SK-N-SH (cell line): ENCODE measurements at regions not wholly inside any gene's neighbourhood (a gene's known extent, or its start where the extent isn't known, plus 50 kb on each side); places are given as distances from the start of the nearest gene placed in this dataset.

ENCODE experiments used
- CTCF ChIP-seq: fragments of 200-600 bp; sonication (generic); IDR thresholded peaks from 2 replicates; pipeline ENCODE4 v1.6.1; 2017; ENCODE audit warnings: antibody characterized with exemption, mild to moderate bottlenecking, moderate library complexity
- GABPA ChIP-seq: IDR thresholded peaks from 2 replicates; pipeline ENCODE4 v1.4.0; 2012; ENCODE audit warnings: low read depth, mild to moderate bottlenecking
- POLR2AphosphoS5 ChIP-seq: IDR thresholded peaks from 2 replicates; pipeline ENCODE4 v1.6.1; 2012; ENCODE audit warnings: low read depth, low read length
- RAD21 ChIP-seq: IDR thresholded peaks from 2 replicates; pipeline ENCODE4 v1.6.1; 2012; ENCODE audit warnings: mild to moderate bottlenecking, low read length
- RCOR1 ChIP-seq: fragments of 150-350 bp; IDR thresholded peaks from 2 replicates; pipeline ENCODE4 v1.6.1; 2017; ENCODE audit warnings: antibody characterized with exemption, low read length
- SIN3A ChIP-seq: IDR thresholded peaks from 2 replicates; pipeline ENCODE4 v1.6.1; 2012; ENCODE audit warnings: low read depth, mild to moderate bottlenecking, low read length, moderate library complexity, borderline replicate concordance
- TAF1 ChIP-seq: IDR thresholded peaks from 2 replicates; pipeline ENCODE4 v1.6.1; 2012; ENCODE audit warnings: low read depth, mild to moderate bottlenecking, low read length, moderate library complexity, borderline replicate concordance
- TCF12 ChIP-seq: IDR thresholded peaks from 2 replicates; pipeline ENCODE4 v1.4.0; 2012
- TF ChIP-seq, protein P1 (sequence below): IDR thresholded peaks from 2 replicates; pipeline ENCODE4 v1.6.1; 2012; ENCODE audit warnings: mild to moderate bottlenecking, low read depth, low read length, moderate library complexity
- TF ChIP-seq, protein P2 (sequence below): IDR thresholded peaks from 2 replicates; pipeline ENCODE4 v1.4.0; 2012; ENCODE audit warnings: low read depth, borderline replicate concordance

- TF ChIP-seq CTCF (no peak), SIN3A (no peak), RCOR1 (no peak), GABPA (no peak), TAF1 (no peak), TCF12 (no peak), POLR2AphosphoS5 (no peak), RAD21 (no peak)
- TF ChIP-seq, protein P1, sequence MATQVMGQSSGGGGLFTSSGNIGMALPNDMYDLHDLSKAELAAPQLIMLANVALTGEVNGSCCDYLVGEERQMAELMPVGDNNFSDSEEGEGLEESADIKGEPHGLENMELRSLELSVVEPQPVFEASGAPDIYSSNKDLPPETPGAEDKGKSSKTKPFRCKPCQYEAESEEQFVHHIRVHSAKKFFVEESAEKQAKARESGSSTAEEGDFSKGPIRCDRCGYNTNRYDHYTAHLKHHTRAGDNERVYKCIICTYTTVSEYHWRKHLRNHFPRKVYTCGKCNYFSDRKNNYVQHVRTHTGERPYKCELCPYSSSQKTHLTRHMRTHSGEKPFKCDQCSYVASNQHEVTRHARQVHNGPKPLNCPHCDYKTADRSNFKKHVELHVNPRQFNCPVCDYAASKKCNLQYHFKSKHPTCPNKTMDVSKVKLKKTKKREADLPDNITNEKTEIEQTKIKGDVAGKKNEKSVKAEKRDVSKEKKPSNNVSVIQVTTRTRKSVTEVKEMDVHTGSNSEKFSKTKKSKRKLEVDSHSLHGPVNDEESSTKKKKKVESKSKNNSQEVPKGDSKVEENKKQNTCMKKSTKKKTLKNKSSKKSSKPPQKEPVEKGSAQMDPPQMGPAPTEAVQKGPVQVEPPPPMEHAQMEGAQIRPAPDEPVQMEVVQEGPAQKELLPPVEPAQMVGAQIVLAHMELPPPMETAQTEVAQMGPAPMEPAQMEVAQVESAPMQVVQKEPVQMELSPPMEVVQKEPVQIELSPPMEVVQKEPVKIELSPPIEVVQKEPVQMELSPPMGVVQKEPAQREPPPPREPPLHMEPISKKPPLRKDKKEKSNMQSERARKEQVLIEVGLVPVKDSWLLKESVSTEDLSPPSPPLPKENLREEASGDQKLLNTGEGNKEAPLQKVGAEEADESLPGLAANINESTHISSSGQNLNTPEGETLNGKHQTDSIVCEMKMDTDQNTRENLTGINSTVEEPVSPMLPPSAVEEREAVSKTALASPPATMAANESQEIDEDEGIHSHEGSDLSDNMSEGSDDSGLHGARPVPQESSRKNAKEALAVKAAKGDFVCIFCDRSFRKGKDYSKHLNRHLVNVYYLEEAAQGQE, result no peak
- TF ChIP-seq, protein P2, sequence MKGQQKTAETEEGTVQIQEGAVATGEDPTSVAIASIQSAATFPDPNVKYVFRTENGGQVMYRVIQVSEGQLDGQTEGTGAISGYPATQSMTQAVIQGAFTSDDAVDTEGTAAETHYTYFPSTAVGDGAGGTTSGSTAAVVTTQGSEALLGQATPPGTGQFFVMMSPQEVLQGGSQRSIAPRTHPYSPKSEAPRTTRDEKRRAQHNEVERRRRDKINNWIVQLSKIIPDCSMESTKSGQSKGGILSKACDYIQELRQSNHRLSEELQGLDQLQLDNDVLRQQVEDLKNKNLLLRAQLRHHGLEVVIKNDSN, result no peak
These were observed 135.3 kb upstream of the CTTNBP2NL start for GRCh38 chr1:112260699-112261098.
